GM21447 (cell line): ENCODE measurements at regions not wholly inside any gene's neighbourhood (a gene's known extent, or its start where the extent isn't known, plus 50 kb on each side); places are given as distances from the start of the nearest gene placed in this dataset.
"Not testable (repeated sequence)": the region's sequence is repeated elsewhere in the genome, so short reads cannot be mapped to it uniquely, and the experiment has no call there.

Experiments
- ATAC-seq: cut with Tn5 transposase; IDR thresholded peaks from one replicate; pipeline ENCODE4 v1.9.1; 2021; ENCODE audit not compliant: unreplicated experiment

GRCh38 chr3:71927505-71928066 is 142.6 kb upstream of the PROK2 start:
- no peak for ATAC-seq

DNA sequence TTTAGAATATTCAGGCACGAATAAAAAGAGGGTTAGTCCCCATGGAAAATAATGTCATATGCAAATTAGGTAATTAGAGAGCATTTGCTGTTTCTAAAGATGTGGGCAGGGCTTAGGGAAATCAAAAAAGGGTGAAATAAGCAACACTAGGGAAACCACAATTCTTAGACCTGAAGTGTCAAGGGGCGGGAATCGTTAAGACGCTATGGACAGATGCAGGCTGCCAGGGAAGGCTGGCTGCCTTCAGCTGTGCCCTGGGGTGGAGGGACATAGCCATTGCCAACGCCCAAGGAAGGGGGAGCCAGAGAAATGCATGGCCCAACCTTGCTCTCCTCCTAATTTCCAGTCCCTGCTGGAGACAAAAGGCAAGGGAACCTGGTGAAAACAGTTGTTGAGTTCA is 141.7 kb upstream of the PROK2 start:
- no peak for ATAC-seq

- no peak for ATAC-seq
Observed at GRCh38 chr3:71926262-71926600, 141.3 kb upstream of the PROK2 start.

- not testable (repeated sequence) for ATAC-seq
Observed at GRCh38 chr3:71925511-71926261, 140.7 kb upstream of the PROK2 start.

GRCh38 chr3:71924721-71925120 is 139.8 kb upstream of the PROK2 start:
- ATAC-seq, result no peak

- no peak for ATAC-seq
Observed at GRCh38 chr3:71921036-71921435, 136.1 kb upstream of the PROK2 start.

DNA sequence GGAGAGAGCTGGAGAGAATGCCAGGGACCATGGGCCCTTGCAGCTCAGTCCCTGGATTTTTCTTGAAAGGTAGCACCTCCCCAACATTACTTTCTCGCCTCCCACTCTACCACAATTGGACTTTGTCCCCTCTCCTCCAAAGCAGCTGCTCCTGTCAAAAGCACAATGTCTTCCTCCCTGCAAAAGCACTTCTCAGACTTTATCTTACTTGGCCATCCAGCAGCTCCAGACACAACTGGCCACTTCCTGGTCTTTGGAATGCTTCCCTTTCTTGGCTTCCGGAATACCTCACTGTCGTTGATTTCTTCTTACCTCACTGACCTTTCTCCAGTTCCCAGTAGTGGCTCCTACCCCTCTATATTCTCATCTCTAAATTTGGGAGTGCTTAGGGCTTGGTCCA is 134.6 kb upstream of the PROK2 start:
- ATAC-seq, result no peak

- no peak for ATAC-seq
Observed at GRCh38 chr3:71917545-71917944, 132.6 kb upstream of the PROK2 start.

DNA sequence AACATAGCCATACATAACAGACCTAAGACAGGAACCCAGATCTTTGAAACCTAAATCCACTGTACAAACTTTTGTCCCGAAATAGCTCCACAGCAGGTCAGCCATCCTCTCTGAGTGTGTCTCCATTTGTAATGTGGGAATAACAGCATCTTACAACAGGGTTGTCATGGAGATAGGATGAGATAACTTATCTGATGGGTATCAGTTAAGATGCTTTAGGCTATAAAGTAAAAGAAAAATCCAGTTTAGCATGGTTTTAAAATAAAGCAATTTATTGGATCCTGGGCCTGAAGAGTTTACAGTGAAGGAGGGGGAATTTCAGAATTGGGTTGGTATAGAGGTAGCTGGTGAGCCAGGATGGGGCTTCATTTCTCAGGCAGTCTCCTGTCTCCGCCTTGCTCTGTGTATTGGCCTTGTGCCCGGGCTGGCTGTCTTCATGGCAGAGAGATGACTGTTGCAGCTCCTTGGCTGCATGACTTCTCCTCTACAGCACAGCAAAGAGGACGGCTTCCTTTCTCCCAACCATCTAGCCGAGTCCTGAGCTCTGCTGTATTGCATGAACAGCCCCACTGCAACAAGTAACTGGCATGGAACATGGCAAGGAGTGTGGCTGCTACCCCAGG is 131.9 kb upstream of the PROK2 start:
- no peak for ATAC-seq

DNA sequence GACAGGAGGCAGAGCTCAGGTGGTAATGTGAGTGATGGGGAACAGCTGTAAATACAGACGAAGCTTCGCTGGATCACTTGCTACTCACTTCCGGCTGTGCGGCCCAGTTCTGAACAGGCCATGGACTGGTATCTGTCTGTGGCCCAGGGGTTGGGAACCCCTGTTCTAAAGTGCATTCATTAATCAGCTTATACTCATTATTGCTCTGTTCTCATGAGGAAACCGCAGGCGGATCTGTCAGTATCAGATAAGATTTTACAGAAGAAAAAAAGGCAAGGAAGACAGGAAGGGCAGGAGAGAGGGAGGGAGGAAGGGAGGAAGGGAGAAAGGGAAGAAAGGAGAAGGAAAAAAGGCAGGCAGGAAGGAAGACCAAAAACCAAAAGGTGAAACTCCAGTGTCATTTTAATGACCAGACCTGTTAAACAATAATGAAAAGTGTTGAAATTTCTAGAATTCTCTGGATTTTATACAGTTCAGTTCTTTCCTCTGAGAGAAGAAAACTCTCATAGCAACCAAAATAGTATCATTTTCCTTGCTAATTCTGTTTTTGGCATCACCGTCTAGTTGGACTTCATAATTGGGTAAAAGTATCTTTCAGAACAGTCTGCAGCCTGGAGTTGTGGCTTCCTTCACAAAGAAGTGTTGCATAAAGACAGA is 128.0 kb upstream of the PROK2 start:
- ATAC-seq, result no peak

DNA sequence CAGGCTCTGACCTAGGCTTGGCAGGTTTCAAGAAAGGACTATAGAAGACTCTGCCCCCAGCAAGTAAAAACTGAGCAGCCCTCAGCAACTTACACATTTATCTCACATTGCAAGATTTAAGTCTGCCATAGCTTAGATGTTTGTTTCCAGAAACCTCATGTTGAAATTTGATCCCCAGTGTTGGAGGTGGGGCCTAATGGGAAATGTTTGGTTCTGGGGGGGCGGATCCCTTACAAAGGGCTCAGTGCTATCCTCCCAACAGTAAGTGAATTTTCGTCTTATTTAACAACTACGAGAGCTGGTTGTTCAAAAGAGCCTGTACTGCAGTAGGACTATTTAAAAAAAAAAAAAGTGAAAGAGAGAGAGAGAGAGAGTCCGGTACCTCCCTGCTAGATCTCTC is 125.2 kb upstream of the PROK2 start:
- no peak for ATAC-seq

DNA sequence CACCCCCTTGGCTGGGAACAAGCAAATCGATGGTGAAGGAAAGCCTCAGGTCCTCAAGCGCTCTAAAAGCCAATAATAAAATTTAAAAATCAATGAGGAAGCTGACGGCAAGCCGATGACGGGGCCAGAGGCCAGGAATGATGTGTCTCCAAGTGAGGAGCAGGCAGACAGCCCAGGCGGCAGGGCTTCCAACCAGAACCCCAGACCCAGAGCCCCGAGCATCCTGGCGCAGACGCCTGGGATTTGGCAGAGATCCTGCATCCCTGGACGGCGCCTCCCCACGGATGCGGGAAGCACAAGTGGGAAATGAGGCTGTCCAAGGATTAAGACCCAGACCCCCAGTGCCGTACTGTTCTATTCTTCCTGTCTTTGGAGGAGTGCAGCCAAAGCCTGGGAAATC is 123.0 kb upstream of the PROK2 start:
- ATAC-seq, result no peak

DNA sequence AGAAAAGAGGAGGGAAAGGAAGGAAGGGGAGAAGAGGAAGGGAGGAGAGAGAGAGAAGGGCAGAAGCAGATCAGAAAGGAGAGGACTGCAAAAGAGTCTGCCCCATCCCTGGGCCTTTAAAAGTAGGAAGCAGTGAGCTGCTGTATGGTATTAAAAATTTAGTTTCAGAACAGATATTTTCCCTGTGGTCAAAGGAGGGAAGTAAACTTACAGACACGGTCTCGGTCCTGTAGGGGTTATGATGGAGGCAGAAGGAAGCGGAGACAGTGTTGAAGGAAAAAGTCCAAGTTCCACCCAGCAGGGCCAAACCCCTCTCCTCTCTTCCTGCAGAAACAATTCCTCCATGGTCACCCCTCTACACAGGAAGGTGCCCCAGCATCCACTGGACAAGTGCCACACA is 122.0 kb upstream of the PROK2 start:
- no peak for ATAC-seq

DNA sequence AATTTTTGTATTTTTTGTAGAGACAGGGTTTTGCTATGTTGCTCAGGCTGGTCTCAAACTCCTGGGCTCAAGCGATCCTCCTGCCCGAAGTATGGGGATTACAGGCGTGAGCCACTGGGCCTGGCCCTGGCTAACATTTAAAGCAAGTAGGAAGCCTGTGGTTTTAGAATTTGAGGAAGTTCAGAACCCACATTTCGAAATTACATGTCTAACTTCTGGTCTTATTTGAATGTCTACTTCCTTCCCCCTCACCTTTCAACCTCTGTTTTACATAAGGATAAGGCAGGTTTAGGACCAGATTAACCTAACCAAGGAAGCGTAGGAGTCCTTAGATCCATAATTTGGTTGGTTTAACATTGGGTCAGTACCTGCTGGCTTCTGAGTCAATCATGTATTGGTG is 120.5 kb upstream of the PROK2 start:
- ATAC-seq, result peak; percentile 90

- no peak for ATAC-seq
Observed at GRCh38 chr3:71903936-71904335, 119.0 kb upstream of the PROK2 start.

DNA sequence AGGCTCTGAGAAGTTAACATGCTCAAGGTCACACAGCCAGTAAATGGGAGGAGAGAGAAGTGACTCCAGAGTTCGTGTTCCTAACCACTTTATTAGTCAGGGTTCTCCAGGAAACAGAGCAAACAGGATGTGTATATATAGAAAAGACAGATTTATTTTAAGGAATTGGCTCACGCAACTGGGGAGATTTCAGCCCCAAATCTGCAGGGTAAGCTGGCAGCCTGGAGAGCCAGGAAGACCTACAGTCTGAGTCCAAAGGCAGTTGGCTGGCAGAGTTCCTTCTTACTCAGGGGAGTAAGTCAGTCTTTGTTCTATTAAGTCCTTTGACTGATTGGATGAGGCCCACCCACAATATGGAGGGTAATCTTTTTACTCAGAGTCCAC is 118.2 kb upstream of the PROK2 start:
- ATAC-seq, result no peak

DNA sequence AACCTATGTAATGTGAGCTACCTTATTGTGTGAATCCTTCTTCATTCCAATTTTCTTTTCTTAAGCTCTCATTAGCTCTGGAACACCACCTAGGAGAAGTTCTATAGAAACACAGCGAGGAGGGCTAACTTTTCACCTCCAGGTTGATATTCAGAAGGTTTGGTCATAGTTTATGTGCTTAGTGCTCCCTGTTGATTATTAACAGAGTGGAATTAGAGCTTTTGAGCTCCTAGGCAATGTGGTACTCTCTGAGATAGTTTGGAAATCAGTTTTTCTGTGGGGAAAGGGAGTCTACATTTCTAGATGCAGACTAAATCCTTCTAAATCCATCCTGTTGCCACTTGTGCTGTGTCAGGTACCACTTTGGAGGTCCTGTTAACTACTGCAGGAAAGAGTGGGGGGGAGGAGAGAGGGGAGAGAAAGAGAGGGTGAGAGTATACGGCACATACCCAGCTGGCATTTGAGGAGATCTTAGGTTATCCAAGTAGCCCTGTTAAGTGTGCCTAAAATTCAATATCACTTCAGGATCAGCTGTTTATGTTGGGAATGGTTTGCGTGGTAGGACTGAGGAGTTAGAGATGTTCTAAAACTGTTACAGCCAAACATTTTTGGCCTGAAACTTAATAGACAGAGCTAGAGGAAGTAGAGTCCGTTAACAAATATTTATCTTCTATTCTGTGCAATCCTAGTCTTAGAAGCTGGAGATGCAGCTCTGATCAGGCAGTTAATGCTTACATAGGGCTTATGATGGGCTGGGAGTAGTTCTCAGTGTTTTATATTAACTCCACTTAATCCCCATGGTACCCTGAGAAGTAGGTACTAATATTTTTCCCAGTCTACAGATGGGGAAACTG is 117.5 kb upstream of the PROK2 start:
- ATAC-seq, result no peak

DNA sequence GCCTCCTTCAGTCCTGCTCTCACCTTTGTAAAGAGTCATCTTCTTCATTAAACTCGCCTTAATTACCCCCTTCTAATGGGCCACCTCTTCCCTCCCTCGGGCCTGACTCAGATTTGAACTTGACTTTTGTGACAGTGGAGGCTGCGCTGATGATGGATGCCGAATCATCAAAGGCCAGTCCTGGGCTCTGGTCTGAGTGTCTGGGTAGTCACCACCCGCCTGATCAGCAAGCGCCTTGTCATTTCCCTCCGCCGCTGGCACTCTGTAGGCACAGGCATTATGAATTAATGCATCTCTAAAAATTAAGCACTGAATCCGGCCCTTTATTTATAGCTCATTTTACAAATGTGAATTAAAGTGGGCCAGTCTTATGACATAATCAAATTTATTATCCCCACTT is 116.7 kb upstream of the PROK2 start:
- ATAC-seq, result no peak

GRCh38 chr3:71900057-71900456 is 115.1 kb upstream of the PROK2 start:
- no peak for ATAC-seq

GRCh38 chr3:71896751-71897150 is 111.8 kb upstream of the PROK2 start:
- ATAC-seq, result no peak
